Dermis blood vessel endothelial cell (primary cell): ENCODE measurements at regions not wholly inside any gene's neighbourhood (a gene's known extent, or its start where the extent isn't known, plus 50 kb on each side); places are given as distances from the start of the nearest gene placed in this dataset.
"Not testable (repeated sequence)": the region's sequence is repeated elsewhere in the genome, so short reads cannot be mapped to it uniquely, and the experiment has no call there.

Experiments
- DNase-seq: peaks from one replicate; pipeline ENCODE4 v3.0.0; 2010

DNA sequence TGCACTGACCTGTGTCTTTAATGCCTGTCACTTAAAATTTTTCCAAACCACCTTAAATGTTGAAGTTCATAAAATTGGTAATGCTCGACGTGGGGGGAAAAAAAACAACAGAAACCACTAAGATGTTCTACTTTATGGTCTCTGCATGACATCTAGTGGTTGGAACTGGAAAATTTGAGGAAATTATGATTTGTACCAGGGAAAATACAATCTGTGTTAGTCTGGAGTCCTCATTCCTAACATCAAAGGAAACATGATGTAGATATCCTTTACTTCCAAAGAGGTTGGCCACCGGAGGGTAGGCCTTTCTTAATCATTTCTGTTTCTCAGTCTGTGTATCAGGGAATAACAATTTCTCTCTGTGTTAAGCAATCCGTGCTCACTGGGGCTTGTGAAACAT is 941.0 kb downstream of the LTN1 start:
- DNase-seq: peak; percentile 64

DNA sequence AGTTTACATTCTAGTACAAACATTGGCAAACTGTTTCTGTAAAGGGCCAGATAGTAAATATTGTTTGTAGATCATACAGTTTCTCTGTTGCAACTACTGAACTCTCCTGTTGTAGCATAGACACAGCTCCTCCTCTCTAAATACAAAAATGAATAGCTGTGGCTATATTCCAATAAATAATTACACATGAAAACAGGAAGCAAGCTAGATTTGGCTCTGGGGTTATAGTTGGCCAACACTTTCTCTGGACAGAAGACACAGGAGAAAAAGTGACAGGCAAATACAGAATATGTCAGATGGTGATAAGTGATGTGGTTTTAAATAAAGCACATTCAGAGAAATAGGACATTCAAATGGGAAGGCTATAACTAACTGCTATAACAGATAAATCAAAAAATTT is 957.0 kb downstream of the LTN1 start:
- DNase-seq: not testable (repeated sequence)

DNA sequence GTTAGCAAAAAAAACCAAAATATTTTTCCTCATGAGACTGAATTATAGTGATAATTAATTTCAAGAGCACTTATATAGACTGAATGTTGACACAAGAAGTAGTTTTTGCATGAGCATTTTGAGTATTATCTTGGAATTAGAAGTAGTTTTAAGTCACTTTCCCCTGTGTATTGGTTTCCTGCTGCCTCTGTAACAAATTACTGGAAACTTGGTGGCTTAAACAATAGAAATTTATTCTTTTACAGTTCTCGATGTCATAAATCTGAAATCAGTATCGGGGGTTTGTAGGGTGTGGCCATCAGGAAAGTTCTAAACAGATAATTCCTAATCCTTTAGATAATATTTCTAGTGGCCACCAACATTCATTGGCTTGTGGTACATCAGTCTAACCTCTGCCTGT is 957.8 kb downstream of the LTN1 start:
- not testable (repeated sequence) for DNase-seq

DNA sequence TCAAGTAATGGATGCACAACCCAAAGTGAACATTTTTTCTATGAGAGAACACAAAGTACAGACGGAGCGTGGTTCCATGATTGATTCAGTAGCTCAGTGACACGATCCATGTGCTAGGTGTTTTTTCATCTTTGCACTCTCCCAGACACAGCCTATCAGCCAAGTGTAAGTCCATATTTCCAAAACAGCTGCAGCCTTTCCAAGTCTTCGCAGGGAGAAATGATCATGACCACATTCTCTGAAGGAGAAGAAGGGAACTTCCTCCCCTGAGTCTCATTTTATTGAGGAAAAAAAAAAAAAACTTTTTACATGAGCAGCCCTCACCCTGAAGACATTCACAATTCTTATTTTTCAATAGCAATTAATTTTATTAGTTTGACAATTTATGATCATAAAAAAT is 958.3 kb downstream of the LTN1 start:
- DNase-seq: not testable (repeated sequence)

DNA sequence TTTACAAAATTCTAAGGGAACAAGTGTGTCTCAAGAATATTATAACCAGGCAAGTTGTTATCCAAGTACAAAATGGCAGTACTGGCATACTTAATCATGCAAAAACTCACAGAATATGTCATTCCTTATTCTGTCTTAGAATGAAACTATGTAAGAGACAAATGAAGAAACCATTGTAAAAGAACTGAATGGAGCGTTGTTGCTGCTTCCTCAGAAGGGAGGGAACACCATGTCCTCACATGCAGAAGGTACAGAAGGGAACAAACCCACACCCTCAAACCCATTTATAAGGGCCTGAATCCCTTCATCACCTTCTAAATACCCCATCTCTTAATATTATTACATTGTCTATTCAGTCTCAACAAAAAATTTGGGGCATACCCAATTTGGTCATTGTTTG is 960.0 kb downstream of the LTN1 start:
- DNase-seq: not testable (repeated sequence)

DNA sequence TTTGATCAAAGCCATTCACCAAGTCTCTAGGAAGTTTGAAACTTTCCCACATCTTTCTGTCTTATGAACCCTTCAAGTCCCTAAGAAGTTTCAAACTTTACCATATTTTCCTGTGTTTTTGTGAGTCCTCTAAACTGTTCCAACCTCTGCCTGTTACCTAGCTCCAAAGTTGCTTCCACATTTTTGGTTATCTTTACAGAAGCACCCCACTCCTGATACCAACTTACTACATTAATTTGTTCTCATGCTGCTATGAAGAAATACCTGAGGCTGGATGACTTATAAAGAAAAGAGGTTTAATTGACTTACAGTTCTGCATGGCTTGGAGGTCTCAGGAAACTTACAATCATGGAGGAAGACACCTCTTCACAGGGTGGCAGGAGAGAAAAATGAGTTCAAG is 961.6 kb downstream of the LTN1 start:
- not testable (repeated sequence) for DNase-seq

DNA sequence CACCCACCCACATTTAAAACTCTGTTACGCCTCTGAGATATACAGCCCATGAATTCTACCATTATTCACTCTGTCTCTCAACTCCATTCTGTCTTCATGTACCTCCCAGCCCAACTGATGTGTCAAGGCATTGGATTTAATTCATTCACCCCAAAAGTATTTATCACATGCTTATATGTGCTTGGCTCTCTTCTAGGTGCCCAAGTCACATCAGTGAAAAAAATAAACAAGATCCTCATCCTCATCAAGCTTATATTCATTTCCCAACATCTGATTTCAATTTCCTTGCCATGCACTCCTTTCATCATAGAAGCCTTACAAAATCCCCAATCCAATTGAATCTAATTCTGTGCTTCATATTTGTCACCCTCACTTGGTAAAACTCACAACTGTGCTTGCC is 967.6 kb downstream of the LTN1 start:
- DNase-seq: no peak

DNA sequence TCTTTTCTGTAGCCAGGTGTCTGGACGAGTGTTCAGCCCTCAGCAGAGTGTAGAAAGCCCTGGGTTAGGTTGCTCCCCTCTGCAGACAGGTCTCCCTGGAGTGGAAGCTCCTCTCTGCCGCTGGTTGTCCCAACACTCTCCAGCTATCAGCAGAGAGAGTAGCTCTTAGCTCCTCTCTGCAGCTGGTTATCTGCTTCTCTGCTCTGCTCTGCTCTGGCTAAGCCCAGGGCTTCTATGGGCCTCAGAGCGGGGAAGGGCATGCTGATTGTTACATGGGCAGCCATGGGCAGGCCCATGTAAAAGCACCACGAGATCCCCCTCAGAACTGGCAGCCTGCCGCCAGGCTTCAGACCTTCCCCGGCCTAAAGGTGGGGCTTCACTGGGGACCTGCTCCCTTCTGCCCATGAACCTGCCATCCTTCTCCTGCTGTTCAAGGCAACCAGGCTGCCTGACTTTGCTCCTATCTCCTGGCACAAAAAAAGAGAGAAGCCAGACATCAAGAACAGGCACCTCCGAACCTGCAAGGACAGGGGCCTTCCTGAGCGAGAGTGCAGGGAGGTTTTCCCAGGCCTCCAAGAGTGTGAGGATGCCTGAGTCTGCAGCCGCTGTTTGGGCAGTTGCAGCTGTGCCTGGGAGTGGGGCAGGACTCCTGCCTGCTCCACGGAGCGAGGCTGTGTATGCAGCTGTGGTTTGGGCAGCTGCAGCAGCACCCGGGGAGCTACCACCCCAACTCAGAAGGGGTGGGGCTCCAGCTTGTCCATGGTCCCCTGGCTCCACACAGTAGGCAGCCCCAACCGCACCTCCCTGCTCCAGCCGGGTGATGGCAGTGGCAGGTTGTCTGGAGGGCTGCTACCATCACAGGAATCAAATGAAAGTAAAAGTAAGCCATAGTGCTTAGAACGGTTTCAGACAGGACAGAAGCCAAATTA is 973.7 kb downstream of the LTN1 start:
- DNase-seq: peak; percentile 32

DNA sequence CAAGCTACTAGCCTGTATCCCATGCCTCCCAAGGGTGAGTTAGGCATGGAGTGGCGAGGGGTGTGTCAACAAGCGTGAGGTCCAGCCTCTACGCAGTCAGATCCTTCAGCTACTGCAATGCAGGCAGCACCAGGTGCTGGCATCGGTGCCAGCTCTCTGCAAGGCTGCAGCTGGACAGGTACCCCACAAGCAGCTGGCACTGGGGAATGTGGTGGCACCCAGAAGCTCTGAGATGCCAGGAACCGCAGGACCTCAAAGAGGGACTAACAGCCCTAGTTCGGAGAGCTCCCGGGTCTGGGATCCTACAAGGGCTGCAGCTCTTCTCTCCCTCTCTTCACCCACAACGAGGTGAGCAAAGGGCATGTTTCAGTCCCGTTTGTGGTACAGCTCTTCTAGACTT is 974.5 kb downstream of the LTN1 start:
- no peak for DNase-seq

DNA sequence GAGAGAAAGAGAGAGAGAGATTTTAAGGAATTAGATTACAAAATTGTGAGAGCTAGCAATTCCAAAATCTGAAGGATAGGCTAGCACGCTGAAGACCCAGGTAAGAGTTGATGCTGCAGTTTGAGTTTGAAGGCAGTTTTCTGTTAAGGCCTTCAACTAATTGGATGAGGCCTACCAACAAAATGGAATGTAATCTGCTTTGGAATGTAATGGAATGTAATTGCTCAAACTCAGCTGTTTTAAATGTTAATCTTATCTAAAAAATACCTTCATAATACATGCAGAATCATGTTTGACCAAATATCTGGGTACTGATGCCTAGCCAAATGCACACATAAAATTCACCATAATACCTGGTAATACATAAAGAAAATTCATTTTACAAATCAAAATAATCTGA is 976.1 kb downstream of the LTN1 start:
- no peak for DNase-seq

DNA sequence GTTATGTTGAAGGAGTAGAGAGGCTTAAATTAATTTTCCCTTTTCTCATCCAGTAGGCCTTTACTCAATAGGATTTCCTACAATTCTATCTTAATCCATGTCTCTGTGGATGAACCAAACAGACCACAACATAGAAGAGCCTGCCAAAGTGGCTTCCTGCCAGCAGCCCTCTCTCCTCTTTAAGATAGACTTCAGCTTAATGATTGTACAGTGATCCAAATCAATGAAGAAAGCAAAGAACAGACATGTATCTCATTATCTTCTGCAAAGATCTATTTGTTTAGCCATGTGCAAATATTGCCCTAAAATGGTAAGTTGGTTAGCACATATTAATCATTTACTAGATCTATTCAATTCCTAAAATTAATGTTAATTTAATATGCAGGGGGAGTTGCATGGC is 979.6 kb downstream of the LTN1 start:
- DNase-seq: not testable (repeated sequence)

DNA sequence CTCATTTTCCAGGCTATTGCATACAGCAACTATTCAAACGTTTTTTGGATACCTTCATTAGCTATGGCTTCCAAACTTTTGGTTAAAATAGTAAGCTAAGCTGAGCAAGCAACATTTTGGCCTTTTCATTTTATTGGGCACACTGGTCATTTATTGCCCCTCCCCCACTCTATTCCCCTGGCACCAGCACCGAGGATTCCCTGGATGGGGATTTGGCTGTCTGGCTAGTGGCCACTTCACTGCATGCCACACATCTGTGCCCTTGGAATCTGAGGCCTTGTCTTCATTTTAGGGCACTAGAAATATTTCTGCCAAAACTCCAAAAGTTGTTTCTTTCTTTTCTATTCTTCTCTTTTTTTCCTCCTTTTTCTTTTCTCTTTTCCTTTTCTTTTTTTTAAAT is 980.7 kb downstream of the LTN1 start:
- DNase-seq: not testable (repeated sequence)

DNA sequence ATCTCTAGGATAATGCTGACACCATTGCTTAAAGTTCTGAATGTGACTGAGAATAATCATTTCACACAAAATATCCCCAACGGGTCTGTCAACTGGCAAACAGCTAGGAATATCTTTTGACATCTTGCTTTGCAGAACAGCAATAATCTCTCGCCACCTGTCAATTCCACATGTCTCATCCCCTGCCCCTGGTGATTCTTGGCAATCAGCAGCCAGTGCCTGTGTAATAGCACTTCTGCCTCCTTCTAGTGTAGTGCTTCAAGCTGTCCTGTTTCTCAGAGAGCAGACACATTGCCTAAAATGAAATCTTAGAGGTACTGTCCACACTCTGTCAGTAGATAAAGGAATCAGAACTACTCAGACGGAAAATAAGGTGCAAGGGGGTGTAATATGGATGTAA is 984.4 kb downstream of the LTN1 start:
- DNase-seq: not testable (repeated sequence)

DNA sequence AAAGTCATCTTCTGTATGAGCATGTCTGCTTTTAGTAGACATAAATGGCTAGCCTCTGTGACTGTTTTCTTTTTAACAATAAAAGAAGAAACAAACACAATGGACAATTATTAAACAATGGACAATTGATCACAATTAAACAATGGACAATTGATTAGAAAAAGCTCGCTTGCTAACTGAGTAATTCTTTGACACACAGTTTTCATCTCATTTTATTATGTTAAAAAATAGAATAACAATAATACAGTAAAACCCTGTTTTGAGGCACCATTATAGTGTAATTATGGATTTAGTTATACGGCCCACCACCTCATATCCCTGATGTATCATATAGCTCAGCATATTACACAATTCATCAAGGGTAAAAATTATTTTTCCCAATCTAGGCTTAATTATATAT is 989.0 kb downstream of the LTN1 start:
- DNase-seq: not testable (repeated sequence)

DNA sequence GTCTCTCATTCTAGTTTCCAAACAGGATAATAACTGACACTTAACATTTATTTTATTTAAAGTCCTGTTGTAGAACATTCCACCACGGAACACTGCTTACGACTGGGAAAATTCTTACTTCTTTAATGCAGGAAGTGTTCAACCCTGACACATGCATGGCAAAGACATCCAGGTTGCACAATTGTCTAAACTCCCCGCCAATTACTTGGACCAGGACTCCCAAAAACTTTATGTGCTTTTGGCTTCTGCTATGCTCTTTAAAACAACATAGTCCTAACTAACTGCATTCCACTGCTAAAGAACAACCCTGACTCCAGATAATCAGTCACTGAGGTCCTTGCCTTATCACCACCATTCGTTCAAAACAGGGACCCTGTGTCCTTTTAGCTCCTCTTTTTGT is 995.8 kb downstream of the LTN1 start:
- DNase-seq: peak; percentile 1

DNA sequence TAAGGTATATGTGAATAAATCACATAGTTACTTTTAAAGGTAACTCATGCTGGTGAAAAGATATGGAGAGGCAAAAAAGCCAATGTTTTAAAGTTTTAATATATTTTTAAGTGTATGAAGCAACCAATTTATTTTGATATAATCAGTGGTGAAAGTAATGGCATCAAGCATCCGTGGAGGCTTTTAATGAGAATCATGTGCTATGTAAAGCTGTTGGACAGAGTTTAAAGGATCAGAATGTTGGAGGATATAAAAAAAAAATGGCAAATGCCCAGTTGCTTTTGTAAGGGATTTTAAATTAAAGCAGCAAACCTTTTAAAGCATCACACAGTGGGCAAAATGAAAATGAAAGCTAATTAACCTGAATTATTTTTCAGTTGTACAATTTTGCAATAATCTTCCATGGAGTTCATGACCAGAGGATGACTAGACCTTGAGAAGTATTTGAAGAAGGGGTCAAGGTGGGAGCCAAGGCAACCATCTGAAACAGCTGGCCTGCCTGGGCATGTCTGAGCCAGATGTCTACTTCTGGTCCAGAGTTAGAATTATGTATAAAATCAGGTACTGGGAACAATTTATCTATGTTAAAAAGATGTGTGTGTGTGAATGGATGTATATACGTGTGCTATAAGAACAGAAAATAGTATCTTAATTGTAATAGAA is 1007.9 kb downstream of the LTN1 start:
- DNase-seq: not testable (repeated sequence)

DNA sequence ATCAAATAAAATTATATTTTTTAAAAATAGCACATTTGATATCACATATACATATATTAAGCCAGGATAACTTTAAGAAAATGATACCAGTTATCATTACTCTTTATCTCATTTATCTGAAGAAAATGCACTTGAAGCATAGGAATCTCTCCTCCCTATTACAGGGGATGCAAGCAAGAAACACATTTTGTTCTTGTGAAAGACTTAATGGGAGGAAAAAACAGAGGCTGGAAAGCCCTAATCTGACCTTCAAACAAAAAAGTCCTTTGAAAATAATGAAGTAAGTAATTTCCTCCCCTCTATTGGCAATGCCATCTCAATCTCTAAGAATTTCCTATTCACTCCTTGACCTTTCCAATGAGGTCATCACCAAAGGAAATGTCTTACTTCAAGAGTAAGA is 1012.6 kb upstream of the ADAMTS5 start:
- DNase-seq: peak; percentile 64

DNA sequence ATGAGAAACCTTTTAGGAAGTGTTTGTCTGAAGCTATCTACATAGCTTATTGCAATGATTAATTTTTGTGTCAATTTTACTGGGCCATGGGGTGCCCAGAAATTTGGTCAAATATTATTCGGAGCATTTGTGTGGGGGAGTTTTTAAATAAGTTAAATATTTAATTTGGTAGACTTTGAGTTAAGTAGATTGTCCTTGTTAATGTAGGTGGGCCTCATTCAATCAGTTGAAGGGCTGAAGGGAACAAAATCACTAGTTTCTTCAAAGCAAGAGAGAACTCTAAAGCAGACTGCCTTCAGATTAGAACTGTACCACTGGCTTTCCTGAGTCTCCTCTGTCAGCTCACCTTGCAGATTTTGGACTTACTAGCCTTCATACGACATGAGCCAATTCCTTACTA is 1008.6 kb upstream of the ADAMTS5 start:
- DNase-seq: no peak

DNA sequence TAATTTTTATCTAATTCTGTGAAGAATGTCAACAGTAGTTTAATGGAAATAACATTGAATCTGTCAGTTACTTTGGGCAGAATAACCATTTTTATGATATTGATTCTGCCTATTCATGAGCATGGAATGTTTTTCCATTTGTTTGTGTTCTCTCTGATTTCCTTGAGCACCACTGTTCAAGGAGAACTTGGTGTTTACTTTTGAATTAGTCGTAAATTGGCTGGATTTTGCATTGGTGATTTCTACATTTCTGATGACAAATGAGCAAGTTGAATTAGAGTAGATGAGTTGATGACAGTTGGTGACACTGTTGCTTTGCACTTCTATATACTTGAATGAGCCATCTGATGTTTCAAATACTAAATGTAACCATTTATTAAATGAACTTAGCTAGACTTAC is 1007.3 kb upstream of the ADAMTS5 start:
- DNase-seq: not testable (repeated sequence)

DNA sequence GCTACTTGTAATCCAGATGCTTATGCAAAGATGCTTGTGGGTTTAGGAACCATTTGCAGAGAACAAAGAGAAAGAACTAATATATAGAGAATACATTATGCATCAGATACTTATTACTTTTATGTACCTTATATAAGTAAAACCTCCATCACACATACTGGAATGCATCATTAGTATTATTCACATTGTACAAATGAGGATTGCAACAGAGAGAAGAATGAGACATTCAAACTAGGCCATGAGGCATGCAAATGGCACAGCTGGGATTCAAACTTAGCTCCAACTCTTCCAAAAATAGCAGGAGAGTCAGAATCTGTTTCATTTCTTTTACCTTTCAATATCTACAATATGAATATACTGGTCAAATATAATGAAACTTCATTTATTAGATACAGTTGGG is 1001.4 kb upstream of the ADAMTS5 start:
- not testable (repeated sequence) for DNase-seq

DNA sequence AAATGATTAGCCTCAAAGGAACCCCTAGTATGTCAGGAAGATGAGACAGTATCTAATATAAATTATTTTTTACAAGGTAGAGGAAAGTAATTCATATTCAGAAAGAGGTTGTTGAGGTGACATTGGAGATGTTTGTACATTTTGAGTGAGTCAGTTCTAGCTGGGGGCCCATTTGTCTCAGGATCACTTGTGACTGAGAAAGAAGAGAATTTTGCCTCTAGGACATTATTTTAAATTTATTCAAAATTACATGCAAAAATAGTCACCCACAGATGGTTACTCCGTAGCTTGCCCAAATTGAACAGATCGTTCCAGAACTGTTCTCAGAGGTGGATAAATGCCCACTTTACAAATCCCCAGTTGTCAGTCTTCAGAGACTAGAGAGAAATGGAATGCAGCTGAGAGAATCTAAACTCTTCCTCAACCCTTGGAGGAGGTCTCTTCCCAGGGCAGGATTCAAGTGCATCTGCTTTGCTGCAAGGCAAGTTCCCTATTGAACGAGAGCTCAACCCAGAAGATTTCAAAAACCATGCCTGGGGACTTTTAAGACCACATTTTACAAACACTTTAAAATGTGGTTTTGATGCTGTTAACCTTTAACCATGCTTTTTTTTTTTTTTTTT is 987.8 kb upstream of the ADAMTS5 start:
- no peak for DNase-seq

DNA sequence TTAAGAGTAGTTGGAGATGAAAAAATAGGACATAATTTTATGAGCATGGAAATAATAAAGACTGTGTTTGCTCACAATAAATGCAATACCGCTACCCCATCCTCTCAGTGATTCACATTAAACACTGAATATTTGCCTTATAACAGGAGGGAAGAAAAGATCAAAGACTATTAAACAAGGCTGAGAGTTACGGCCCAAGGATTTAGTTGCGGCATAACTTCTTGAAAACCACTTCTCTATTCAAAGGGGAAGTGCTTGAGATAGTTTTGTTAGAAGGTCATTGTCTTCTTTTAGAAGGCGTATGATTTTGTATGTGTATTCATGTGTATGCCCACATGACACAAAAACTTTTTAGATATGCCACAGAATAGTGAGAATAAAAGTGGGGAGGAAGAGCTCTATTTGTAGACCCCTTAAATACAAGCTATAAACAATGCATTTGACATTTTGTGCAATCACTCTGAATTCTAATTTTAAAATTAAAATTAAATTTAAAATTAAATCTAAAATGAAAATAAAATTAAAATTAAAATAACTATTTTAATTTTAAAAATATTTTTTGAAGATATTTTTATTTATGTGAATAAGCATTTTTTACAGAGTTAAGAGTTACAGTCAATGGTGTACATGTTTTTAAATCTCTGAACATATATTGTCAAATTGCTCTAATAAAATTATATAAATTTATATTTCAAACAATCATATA is 986.6 kb upstream of the ADAMTS5 start:
- peak; percentile 2 for DNase-seq

DNA sequence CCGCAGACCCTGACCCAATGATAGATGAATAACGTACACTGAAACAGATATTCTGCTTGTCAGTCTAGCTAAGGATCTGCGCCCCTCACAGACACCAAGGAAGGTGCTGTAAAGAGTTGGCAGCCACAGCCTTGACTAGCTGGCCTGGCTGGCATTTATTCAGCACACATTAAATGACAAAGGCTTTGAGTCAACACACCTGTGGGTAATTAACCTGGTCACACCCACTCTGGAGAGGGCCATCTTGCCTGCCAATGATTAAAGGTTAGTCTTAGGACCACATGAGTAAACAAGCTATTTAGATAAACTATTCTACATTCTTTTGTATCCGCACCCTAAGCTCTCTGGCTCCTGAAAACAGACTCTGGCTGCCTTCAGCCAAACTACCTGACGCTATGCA is 982.2 kb upstream of the ADAMTS5 start:
- not testable (repeated sequence) for DNase-seq
